ENCODE measurements at regions not wholly inside any gene's neighbourhood (a gene's known extent, or its start where the extent isn't known, plus 50 kb on each side); places are given as distances from the start of the nearest gene placed in this dataset.

GRCh38 chr12:72790273-72790672, 518.1 kb downstream of the TRHDE start:
- TF ChIP-seq CTCF (conservative IDR thresholded peaks at IDR 0.05 in 1 of 2, IDR thresholded peaks at IDR 0.05 in 1 of 2; ENCODE audit: extremely low read depth in 1 of 2, insufficient read depth in 1 of 2, low read depth in 1 of 2, low read length in 2 of 2) (no peak), EZH2 (IDR thresholded peaks at IDR 0.05; ENCODE audit: borderline replicate concordance, low read length) (no peak)
